HCT116 (cell line): ENCODE measurements at regions not wholly inside any gene's neighbourhood (a gene's known extent, or its start where the extent isn't known, plus 50 kb on each side); places are given as distances from the start of the nearest gene placed in this dataset.

ENCODE experiments used
- ATAC-seq: fragments of 200-7000 bp; cut with Tn5 transposase; 2 replicates; pipeline ENCODE4 v1.9.1; 2020; ENCODE audit warnings: mild to moderate bottlenecking, moderate library complexity
- BruUV-seq: library from RNA; stranded (reverse); fragments of 400-500 nt; replicated peaks from 2 replicates; lab custom pipeline; 2021; lab: Mats Ljungman, UMichigan
- CTCF ChIA-PET: fragments of 300-600 bp; sonication (Branson Sonifier 250); formaldehyde crosslinking; loops from one replicate; lab custom pipeline; 2021; ENCODE audit warnings: antibody characterized with exemption; lab: Charles Lee
- POLR2A ChIA-PET: fragments of 300-600, 350-600 bp; sonication (Branson Sonifier 250); formaldehyde crosslinking; loops from one replicate; lab custom pipeline; 2021; ENCODE audit warnings: antibody characterized with exemption; lab: Charles Lee
- RAD21 ChIA-PET, 2 experiments: fragments of 300-600 bp; sonication (Branson Sonifier 250); formaldehyde crosslinking; loops; one replicate each; lab custom pipeline; 2023; ENCODE audit warnings: low total read pairs in 2 of 2; ENCODE audit not compliant: uncharacterized antibody in 2 of 2, unreplicated experiment in 2 of 2, low non-redundant PET in 1 of 2; lab: Charles Lee
- DNase-seq: peaks from one replicate; pipeline ENCODE4 v3.0.0-alpha.2; 2010; ENCODE audit warnings: low read depth, low spot score
- H2AFZ ChIP-seq: fragments of 200-600 bp; shearing (Covaris generic), sonication (generic); 2 replicates; pipeline ENCODE4 v1.6.1; 2017; ENCODE audit warnings: low read depth, mixed run types, mixed read lengths, antibody characterized with exemption, low read length; ENCODE audit not compliant: poor library complexity, severe bottlenecking
- H3K27ac ChIP-seq: 2 replicates; pipeline ENCODE4 v1.5.1; 2012; ENCODE audit warnings: low read depth, low read length
- H3K27me3 ChIP-seq: fragments of 200-600 bp; sonication (generic); 2 replicates; pipeline ENCODE4 v1.6.1; 2016; ENCODE audit warnings: mixed run types, low read length, mixed read lengths; ENCODE audit not compliant: insufficient read depth
- H3K36me3 ChIP-seq, 2 experiments: fragments of 200-500 bp in 1 of 2; fragments of 200-600 bp in 1 of 2; sonication (Bioruptor generic) in 1 of 2; sonication (generic) in 1 of 2; 2 replicates each; pipeline versions ENCODE4 v1.5.1 to v1.6.1; 2014 to 2016; ENCODE audit warnings: low read length in 2 of 2, inconsistent platforms in 1 of 2, mixed read lengths in 1 of 2, mixed run types in 1 of 2; ENCODE audit not compliant: insufficient read depth in 2 of 2, control insufficient read depth in 1 of 2
- H3K4me1 ChIP-seq, 2 experiments: fragments of 200-600 bp in 1 of 2; sonication (generic) in 1 of 2; 2 replicates each; pipeline versions ENCODE4 v1.5.1 to v1.6.1; 2012 to 2017; ENCODE audit warnings: low read length in 2 of 2, inconsistent platforms in 1 of 2, mild to moderate bottlenecking in 1 of 2, mixed read lengths in 1 of 2, mixed run types in 1 of 2, moderate library complexity in 1 of 2; ENCODE audit not compliant: insufficient read depth in 2 of 2, control insufficient read depth in 1 of 2
- H3K4me2 ChIP-seq: fragments of 200-600 bp; sonication (generic); 2 replicates; pipeline ENCODE4 v1.6.1; 2017; ENCODE audit warnings: mixed run types, low read length, mixed read lengths
- H3K4me3 ChIP-seq, 2 experiments: fragments of 200-600 bp in 1 of 2; sonication (generic) in 1 of 2; replicated peaks in 1 of 2; 2 replicates each; pipeline ENCODE4 v1.5.1; 2011 to 2016; ENCODE audit warnings: low read length in 2 of 2, control low read depth in 1 of 2, low read depth in 1 of 2, mild to moderate bottlenecking in 1 of 2, mixed read lengths in 1 of 2, mixed run types in 1 of 2
- H3K79me2 ChIP-seq: fragments of 200-600 bp; sonication (generic); 2 replicates; pipeline ENCODE4 v1.6.1; 2017; ENCODE audit warnings: mild to moderate bottlenecking, mixed run types, low read length, moderate library complexity, mixed read lengths; ENCODE audit not compliant: insufficient read depth
- H3K9ac ChIP-seq: fragments of 200-600 bp; sonication (generic); 2 replicates; pipeline ENCODE4 v1.6.1; 2016; ENCODE audit warnings: low read length, mixed read lengths
- H3K9me2 ChIP-seq: fragments of 200-600 bp; sonication (generic), shearing (Covaris generic); 2 replicates; pipeline ENCODE4 v1.6.1; 2017; ENCODE audit warnings: mixed run types, mild to moderate bottlenecking, moderate library complexity; ENCODE audit not compliant: insufficient read depth
- H3K9me3 ChIP-seq, 2 experiments: fragments of 200-500 bp in 1 of 2; fragments of 200-600 bp in 1 of 2; sonication (Bioruptor generic) in 1 of 2; sonication (generic) in 1 of 2; 2 replicates each; pipeline ENCODE4 v1.6.1; 2014 to 2017; ENCODE audit warnings: low read length in 2 of 2, mixed read lengths in 2 of 2, inconsistent platforms in 1 of 2, low read depth in 1 of 2, mild to moderate bottlenecking in 1 of 2, mixed run types in 1 of 2, moderate library complexity in 1 of 2; ENCODE audit not compliant: control insufficient read depth in 1 of 2, insufficient read depth in 1 of 2
- H4K20me1 ChIP-seq: fragments of 200-600 bp; sonication (generic), shearing (Covaris generic); 2 replicates; pipeline ENCODE4 v1.6.1; 2017; ENCODE audit warnings: mixed run types, mild to moderate bottlenecking, moderate library complexity; ENCODE audit not compliant: insufficient read depth
- EGR1 ChIP-seq: IDR thresholded peaks from 2 replicates; pipeline ENCODE4 v1.6.1; 2012; ENCODE audit warnings: low read depth
- ELF1 ChIP-seq: IDR thresholded peaks from 2 replicates; pipeline ENCODE4 v1.6.1; 2012; ENCODE audit warnings: low read depth, borderline replicate concordance
- FOSL1 ChIP-seq: IDR thresholded peaks from 2 replicates; pipeline ENCODE4 v1.6.1; 2012; ENCODE audit warnings: low read depth
- RAD21 ChIP-seq: IDR thresholded peaks from 2 replicates; pipeline ENCODE4 v1.6.1; 2012; ENCODE audit warnings: low read depth, mild to moderate bottlenecking
- SIN3A ChIP-seq: IDR thresholded peaks from 2 replicates; pipeline ENCODE4 v1.6.1; 2012; ENCODE audit warnings: low read depth
- SP1 ChIP-seq: IDR thresholded peaks from 2 replicates; pipeline ENCODE4 v1.6.1; 2012; ENCODE audit warnings: low read depth
- TCF7L2 ChIP-seq: IDR thresholded peaks from 2 replicates; pipeline ENCODE4 v1.7.0; 2011; ENCODE audit warnings: borderline replicate concordance, inconsistent platforms; ENCODE audit not compliant: insufficient read depth, insufficient read length; ENCODE audit errors: extremely low read depth
- ZNF274 ChIP-seq: fragments of 200-500 bp; sonication (Bioruptor generic); IDR thresholded peaks from 2 replicates; pipeline ENCODE4 v1.6.1; 2014; ENCODE audit warnings: mild to moderate bottlenecking, low read depth, low read length, inconsistent platforms
- intact Hi-C: fragments of 100-400 bp; cut with micrococcal nuclease; formaldehyde crosslinking; loops from 2 replicates; pipeline ENCODE4 v1.10.0; 2022
- TF ChIP-seq, protein P1 (sequence below): IDR thresholded peaks from 2 replicates; pipeline ENCODE4 v1.6.1; 2012

DNA sequence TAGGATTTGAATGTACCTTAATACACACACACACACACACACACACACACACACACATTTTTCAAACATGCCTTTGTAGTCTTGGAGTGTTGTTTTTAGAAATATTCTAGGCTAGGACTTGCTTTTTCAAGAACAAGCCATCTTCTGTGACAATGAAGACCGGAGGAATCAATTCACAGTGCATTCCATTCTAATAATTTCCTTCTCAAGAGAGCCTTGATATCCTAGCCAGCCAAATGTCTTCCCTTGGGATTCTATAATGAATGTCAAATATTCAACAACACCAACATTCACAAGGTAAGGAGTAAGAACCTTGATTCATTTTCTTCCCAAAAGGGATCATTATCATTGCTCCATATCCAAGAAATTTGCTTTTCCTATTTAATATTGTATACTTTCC is 180.3 kb downstream of the SLITRK1 start:
- POLR2A ChIA-PET, result no interaction called here
- no peak overlapping the region for H3K9ac ChIP-seq
- DNase-seq (no peak), ATAC-seq (no peak)
- intact Hi-C loops, result no loop called here
- H3K79me2 ChIP-seq, result no peaks in the 10 kb centered on the region
- no peaks in the 10 kb centered on the region for H3K36me3 ChIP-seq
- no TSS peak for BruUV-seq
- no peak overlapping the region for H3K4me2 ChIP-seq
- TF ChIP-seq SP1 (no peak), EGR1 (no peak)
- no peaks in the 10 kb centered on the region for H3K9me2 ChIP-seq
- CTCF ChIA-PET, result no interaction called here
- H3K9me3 ChIP-seq, result no peaks in the 10 kb centered on the region
- RAD21 ChIA-PET, result no interaction called here
- no peak overlapping the region for H3K4me3 ChIP-seq
- no peaks in the 10 kb centered on the region for H3K4me1 ChIP-seq
- no peaks in the 10 kb centered on the region for H3K27me3 ChIP-seq
- no peak overlapping the region for H3K27ac ChIP-seq
- no peak overlapping the region for H2AFZ ChIP-seq
- H4K20me1 ChIP-seq, result no peaks in the 10 kb centered on the region

DNA sequence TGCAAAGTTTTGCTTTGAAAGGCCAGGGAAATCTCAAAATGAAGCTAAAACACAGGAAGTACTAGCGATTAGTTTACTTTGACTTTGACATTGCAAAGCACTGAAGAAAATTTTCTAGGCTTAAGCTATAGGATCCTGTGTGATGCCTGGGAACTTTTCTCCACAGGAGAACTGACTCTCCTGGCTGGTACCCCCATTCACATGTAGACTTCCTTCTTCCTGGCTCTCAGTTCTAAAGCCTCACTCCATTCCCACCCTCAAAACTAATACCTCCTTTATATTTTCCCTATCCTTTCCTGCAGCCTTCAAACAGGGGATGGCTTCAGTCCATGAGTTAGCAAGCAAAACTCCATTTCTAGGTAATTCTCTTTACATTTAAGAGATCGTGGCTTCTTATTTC is 189.5 kb downstream of the SLITRK1 start:
- Histone ChIP-seq H3K9ac (no peak overlapping the region), H3K4me2 (no peak overlapping the region), H3K9me3 (0 out of 4 replicates have a peak, but pooled peaks cover 0 to 2% of the 10 kb centered on the region in 2 experiments), H3K4me3 (no peak overlapping the region), H3K79me2 (no peaks in the 10 kb centered on the region), H3K27ac (no peak overlapping the region), H3K9me2 (no peaks in the 10 kb centered on the region), H4K20me1 (no peaks in the 10 kb centered on the region), H3K4me1 (no peaks in the 10 kb centered on the region), H2AFZ (no peak overlapping the region), H3K27me3 (no peaks in the 10 kb centered on the region), H3K36me3 (no peaks in the 10 kb centered on the region)
- CTCF ChIA-PET, result no interaction called here
- no peak for TF ChIP-seq SIN3A
- TF ChIP-seq, protein P1, sequence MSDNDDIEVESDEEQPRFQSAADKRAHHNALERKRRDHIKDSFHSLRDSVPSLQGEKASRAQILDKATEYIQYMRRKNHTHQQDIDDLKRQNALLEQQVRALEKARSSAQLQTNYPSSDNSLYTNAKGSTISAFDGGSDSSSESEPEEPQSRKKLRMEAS, result no peak
- TF ChIP-seq TCF7L2, result no peak
- TF ChIP-seq EGR1, result no peak
- TF ChIP-seq ELF1, result no peak
- TF ChIP-seq FOSL1, result no peak
- TF ChIP-seq RAD21, result no peak
- no peak for TF ChIP-seq ZNF274
- BruUV-seq, result no TSS peak
- intact Hi-C loops, result no loop called here
- ATAC-seq (no peak), DNase-seq (no peak)
- RAD21 ChIA-PET, result no interaction called here
- POLR2A ChIA-PET, result no interaction called here
